H1 (cell line): ENCODE measurements at regions not wholly inside any gene's neighbourhood (a gene's known extent, or its start where the extent isn't known, plus 50 kb on each side); places are given as distances from the start of the nearest gene placed in this dataset.
"Not testable (repeated sequence)": the region's sequence is repeated elsewhere in the genome, so short reads cannot be mapped to it uniquely, and the experiment has no call there.

Source experiments
- CTCF ChIA-PET: fragments of 300-600 bp; sonication (Branson Sonifier 250); formaldehyde crosslinking; loops from one replicate; lab custom pipeline; 2021; ENCODE audit not compliant: partially characterized antibody; lab: Charles Lee
- POLR2A ChIA-PET: fragments of 300-600 bp; sonication (Branson Sonifier 250); formaldehyde crosslinking; loops from one replicate; lab custom pipeline; 2021; ENCODE audit warnings: inconsistent platforms; ENCODE audit not compliant: partially characterized antibody; lab: Charles Lee
- DNase-seq, 2 experiments: peaks; one replicate each; pipeline versions ENCODE4 v3.0.0 to v3.0.0-alpha.2; 2010 to 2022; ENCODE audit warnings: low spot score in 2 of 2, low read depth in 1 of 2, mixed read lengths in 1 of 2
- FAIRE-seq: peaks from 2 replicates; lab custom pipeline; 2011; peaks lifted over from hg19 to GRCh38; lab: Jason Lieb, UNC
- H2AFZ ChIP-seq: 2 replicates; pipeline ENCODE4 v1.8.1; 2012; ENCODE audit warnings: low read length, inconsistent platforms
- H2AK5ac ChIP-seq: 2 replicates; pipeline ENCODE4 v1.6.1; 2013; ENCODE audit warnings: low read depth, low read length
- H2BK120ac ChIP-seq: replicated peaks from 2 replicates; pipeline ENCODE3; 2013; ENCODE audit warnings: low read depth, low read length, inconsistent platforms
- H2BK12ac ChIP-seq: 2 replicates; pipeline ENCODE4 v1.6.1; 2013; ENCODE audit warnings: low read depth, low read length
- H2BK15ac ChIP-seq: 2 replicates; pipeline ENCODE4 v1.6.1; 2013; ENCODE audit warnings: low read length
- H2BK20ac ChIP-seq: 2 replicates; pipeline ENCODE4 v1.6.1; 2013; ENCODE audit warnings: low read length
- H2BK5ac ChIP-seq: 2 replicates; pipeline ENCODE4 v1.6.1; 2013; ENCODE audit warnings: low read depth, low read length
- H3K14ac ChIP-seq: 2 replicates; pipeline ENCODE4 v1.6.1; 2013; ENCODE audit warnings: inconsistent platforms; ENCODE audit not compliant: insufficient read length
- H3K18ac ChIP-seq: 2 replicates; pipeline ENCODE4 v1.6.1; 2013; ENCODE audit warnings: low read length; ENCODE audit errors: extremely low read depth
- H3K23ac ChIP-seq: 2 replicates; pipeline ENCODE4 v1.6.1; 2013; ENCODE audit warnings: inconsistent platforms; ENCODE audit not compliant: insufficient read length
- H3K23me2 ChIP-seq: 2 replicates; pipeline ENCODE4 v1.6.1; 2013; ENCODE audit warnings: low read depth, low read length
- H3K27ac ChIP-seq: 2 replicates; pipeline ENCODE4 v1.6.1; 2011; ENCODE audit warnings: low read depth, low read length, inconsistent platforms
- H3K27me3 ChIP-seq, 4 experiments: replicated peaks in 1 of 4; 1 replicate in 1 of 4; 2 replicates in 3 of 4; pipeline versions ENCODE4 v1.6.1 to v1.8.1; 2011 to 2013; ENCODE audit warnings: low read length in 3 of 4, mild to moderate bottlenecking in 3 of 4, inconsistent platforms in 2 of 4, mixed read lengths in 2 of 4, moderate library complexity in 1 of 4; ENCODE audit not compliant: control insufficient read depth in 3 of 4, insufficient read depth in 3 of 4; ENCODE audit errors: extremely low read depth in 1 of 4
- H3K36me3 ChIP-seq, 4 experiments: 2 replicates each; pipeline versions ENCODE4 v1.6.1 to v1.8.1; 2011 to 2013; ENCODE audit warnings: mild to moderate bottlenecking in 4 of 4, low read length in 3 of 4, moderate library complexity in 2 of 4, control low read depth in 1 of 4, inconsistent platforms in 1 of 4; ENCODE audit not compliant: insufficient read depth in 4 of 4, control insufficient read depth in 2 of 4
- H3K4ac ChIP-seq: replicated peaks from 2 replicates; pipeline ENCODE3; 2013; ENCODE audit warnings: low read length, low read depth, mixed read lengths, inconsistent platforms; ENCODE audit not compliant: insufficient read length
- H3K4me1 ChIP-seq, 4 experiments: replicated peaks in 1 of 4; 1 replicate in 1 of 4; 2 replicates in 3 of 4; pipeline versions ENCODE4 v1.6.1 to v1.8.1; 2011 to 2013; ENCODE audit warnings: low read length in 3 of 4, inconsistent platforms in 2 of 4, mixed read lengths in 1 of 4; ENCODE audit not compliant: insufficient read depth in 4 of 4, control insufficient read depth in 3 of 4
- H3K4me2 ChIP-seq, 2 experiments: 2 replicates each; pipeline versions ENCODE4 v1.6.1 to v1.8.1; 2011 to 2013; ENCODE audit warnings: low read depth in 2 of 2, low read length in 2 of 2, control low read depth in 1 of 2, inconsistent platforms in 1 of 2, mild to moderate bottlenecking in 1 of 2; ENCODE audit not compliant: insufficient read depth in 1 of 2
- H3K4me3 ChIP-seq, 4 experiments: fragments of 200-600, 300-600 bp in 1 of 4; sonication (generic), shearing (Covaris generic), sonication (Bioruptor Twin) in 1 of 4; 2 replicates each; pipeline versions ENCODE4 v1.5.1 to v1.8.1; 2011 to 2016; ENCODE audit warnings: low read length in 4 of 4, low read depth in 3 of 4, control low read depth in 2 of 4, inconsistent platforms in 2 of 4, mild to moderate bottlenecking in 2 of 4, mixed read lengths in 1 of 4, moderate library complexity in 1 of 4; ENCODE audit not compliant: insufficient read depth in 2 of 4; ENCODE audit errors: extremely low read depth in 1 of 4
- H3K56ac ChIP-seq: replicated peaks from 2 replicates; pipeline ENCODE3; 2013; ENCODE audit warnings: low read depth, mild to moderate bottlenecking, mixed read lengths, low read length, inconsistent platforms; ENCODE audit not compliant: insufficient read length
- H3K79me1 ChIP-seq: 2 replicates; pipeline ENCODE4 v1.6.1; 2013; ENCODE audit warnings: low read depth, low read length, control low read depth
- H3K79me2 ChIP-seq, 2 experiments: 2 replicates each; pipeline versions ENCODE4 v1.6.1 to v1.8.1; 2012 to 2013; ENCODE audit warnings: low read length in 2 of 2, mild to moderate bottlenecking in 2 of 2, inconsistent platforms in 1 of 2; ENCODE audit not compliant: insufficient read depth in 2 of 2, control insufficient read depth in 1 of 2
- H3K9ac ChIP-seq, 4 experiments: replicated peaks in 1 of 4; 1 replicate in 1 of 4; 2 replicates in 3 of 4; pipeline versions ENCODE4 v1.6.1 to v1.8.1; 2011 to 2013; ENCODE audit warnings: low read depth in 3 of 4, low read length in 3 of 4, control low read depth in 2 of 4, mild to moderate bottlenecking in 2 of 4, moderate library complexity in 2 of 4, inconsistent platforms in 1 of 4; ENCODE audit errors: extremely low read depth in 1 of 4
- H3K9me3 ChIP-seq, 2 experiments: 2 replicates each; pipeline versions ENCODE4 v1.6.1 to v1.8.1; 2012 to 2013; ENCODE audit warnings: mild to moderate bottlenecking in 2 of 2, moderate library complexity in 2 of 2, control low read depth in 1 of 2, inconsistent platforms in 1 of 2, low read depth in 1 of 2, low read length in 1 of 2, mixed read lengths in 1 of 2; ENCODE audit not compliant: insufficient read depth in 2 of 2
- H4K20me1 ChIP-seq, 2 experiments: replicated peaks in 1 of 2; 2 replicates each; pipeline versions ENCODE3 to v1.8.1; 2011 to 2013; ENCODE audit warnings: inconsistent platforms in 2 of 2, low read length in 2 of 2, mild to moderate bottlenecking in 1 of 2; ENCODE audit not compliant: insufficient read depth in 2 of 2, control insufficient read depth in 1 of 2
- H4K5ac ChIP-seq: 2 replicates; pipeline ENCODE4 v1.6.1; 2013; ENCODE audit warnings: low read length, low read depth, mixed read lengths, inconsistent platforms; ENCODE audit not compliant: insufficient read length
- H4K8ac ChIP-seq: 2 replicates; pipeline ENCODE4 v1.8.0; 2013; ENCODE audit warnings: mild to moderate bottlenecking, moderate library complexity, low read length, inconsistent platforms; ENCODE audit not compliant: insufficient read depth; ENCODE audit errors: extremely low read depth
- H4K91ac ChIP-seq: replicated peaks from 2 replicates; pipeline ENCODE3; 2013; ENCODE audit warnings: low read length, mixed read lengths, inconsistent platforms; ENCODE audit not compliant: insufficient read length
- WGBS, 2 experiments: shearing (Covaris generic) in 1 of 2; methylation state at CpG; one replicate each; pipeline versions ENCODE4 v1.1.6 to v1.1.7; 2013 to 2015; ENCODE audit warnings: low lambda C conversion rate in 2 of 2, mixed read lengths in 2 of 2, inconsistent platforms in 1 of 2, low coverage in 1 of 2, missing lambda C conversion rate in 1 of 2; ENCODE audit not compliant: insufficient replicate concordance in 2 of 2, insufficient coverage in 1 of 2, insufficient read length in 1 of 2; ENCODE audit errors: extremely low coverage in 1 of 2, missing lambda C conversion rate in 1 of 2; 5-methylcytosine and 5-hydroxymethylcytosine counted together

- not testable (repeated sequence) for DNase-seq, H3K14ac ChIP-seq, FAIRE-seq, H2BK120ac ChIP-seq, H3K27ac ChIP-seq, H3K27me3 ChIP-seq, H2BK15ac ChIP-seq, H3K79me2 ChIP-seq, H3K4me3 ChIP-seq, H3K4ac ChIP-seq, H3K23ac ChIP-seq, H3K4me1 ChIP-seq, H2BK12ac ChIP-seq, H3K79me1 ChIP-seq, H3K9me3 ChIP-seq, H2AFZ ChIP-seq, H4K8ac ChIP-seq, H4K20me1 ChIP-seq, H4K91ac ChIP-seq, H3K4me2 ChIP-seq, H3K56ac ChIP-seq, H2AK5ac ChIP-seq, H3K23me2 ChIP-seq, H3K36me3 ChIP-seq, H4K5ac ChIP-seq, H2BK5ac ChIP-seq, H3K18ac ChIP-seq, H2BK20ac ChIP-seq, H3K9ac ChIP-seq
- ChIA-PET POLR2A (interaction anchor here (0.5 kb wide), 1 partner anchor 361 kb away, joined by 3 read pairs; no protein-coding TSS in a partner anchor), CTCF (interaction anchor here (0.6 kb wide), 1 partner anchor 183 kb away, joined by 3 read pairs; no protein-coding TSS in a partner anchor)
- WGBS, 2 experiments, result 95% methylated on average over 2 of the region's 2 CpGs; no CpG with 5 or more reads in 1 of the 2 experiments
Measured at GRCh38 chr12:14219670-14220069, 145.8 kb upstream of the ATF7IP start.
